Large intestine (tissue), 3 donors: ENCODE measurements at regions not wholly inside any gene's neighbourhood (a gene's known extent, or its start where the extent isn't known, plus 50 kb on each side); places are given as distances from the start of the nearest gene placed in this dataset.
"Not testable (repeated sequence)": the region's sequence is repeated elsewhere in the genome, so short reads cannot be mapped to it uniquely, and the experiment has no call there.

Source experiments
- DNase-seq, 2 donors: peaks; one replicate each; pipeline versions ENCODE4 v3.0.0 to v3.0.0-alpha.2; 2013
- H3K27ac ChIP-seq: one replicate; pipeline ENCODE4 v1.5.1; 2013; ENCODE audit warnings: low read length
- H3K27me3 ChIP-seq: 2 replicates; pipeline ENCODE4 v1.6.1; 2013; ENCODE audit warnings: low read length; ENCODE audit not compliant: control insufficient read depth, insufficient read depth
- H3K36me3 ChIP-seq: 2 replicates; pipeline ENCODE4 v1.6.1; 2013; ENCODE audit warnings: low read length; ENCODE audit not compliant: control insufficient read depth, insufficient read depth
- H3K4me1 ChIP-seq: one replicate; pipeline ENCODE4 v1.6.1; 2013; ENCODE audit warnings: low read length; ENCODE audit not compliant: control insufficient read depth, insufficient read depth
- H3K4me3 ChIP-seq: one replicate; pipeline ENCODE4 v1.5.1; 2013; ENCODE audit warnings: low read length
- H3K9me3 ChIP-seq: one replicate; pipeline ENCODE4 v1.6.1; 2013; ENCODE audit warnings: mild to moderate bottlenecking, low read depth, low read length, moderate library complexity; ENCODE audit not compliant: control insufficient read depth
- WGBS: methylation state at CpG from one replicate; pipeline ENCODE4 v1.1.5; 2013; ENCODE audit warnings: low lambda C conversion rate; ENCODE audit not compliant: insufficient coverage; 5-methylcytosine and 5-hydroxymethylcytosine counted together

- not testable (repeated sequence) for H3K4me3 ChIP-seq, H3K27me3 ChIP-seq, H3K36me3 ChIP-seq, H3K4me1 ChIP-seq, H3K9me3 ChIP-seq, DNase-seq, H3K27ac ChIP-seq
- 82% methylated on average over 1 of the region's 3 CpGs for WGBS
Observed at GRCh38 chr2:118744682-118745181, 102.7 kb downstream of the EN1 start.

- DNase-seq: no peak
Observed at GRCh38 chr2:118738524-118739308, 108.7 kb downstream of the EN1 start.

GRCh38 chr2:118738106-118738505, 109.3 kb downstream of the EN1 start:
- Histone ChIP-seq H3K9me3 (no peaks in the 10 kb centered on the region), H3K27me3 (peaks cover 14% of the 10 kb centered on the region), H3K4me3 (no peak overlapping the region), H3K27ac (no peak overlapping the region), H3K4me1 (no peaks in the 10 kb centered on the region), H3K36me3 (no peaks in the 10 kb centered on the region)
- DNase-seq: no peak
- WGBS: 86% methylated on average over 1 of the region's 3 CpGs

More at GRCh38 chr2:118738524-118739308, 108.7 kb downstream of the EN1 start:
- no peak overlapping the region for H3K27ac ChIP-seq
- peaks cover 14% of the 10 kb centered on the region for H3K27me3 ChIP-seq
- H3K36me3 ChIP-seq: no peaks in the 10 kb centered on the region
- H3K4me3 ChIP-seq: no peak overlapping the region
- no peaks in the 10 kb centered on the region for H3K4me1 ChIP-seq
- no peaks in the 10 kb centered on the region for H3K9me3 ChIP-seq
- 60% methylated on average over 1 of the region's 7 CpGs for WGBS

DNA sequence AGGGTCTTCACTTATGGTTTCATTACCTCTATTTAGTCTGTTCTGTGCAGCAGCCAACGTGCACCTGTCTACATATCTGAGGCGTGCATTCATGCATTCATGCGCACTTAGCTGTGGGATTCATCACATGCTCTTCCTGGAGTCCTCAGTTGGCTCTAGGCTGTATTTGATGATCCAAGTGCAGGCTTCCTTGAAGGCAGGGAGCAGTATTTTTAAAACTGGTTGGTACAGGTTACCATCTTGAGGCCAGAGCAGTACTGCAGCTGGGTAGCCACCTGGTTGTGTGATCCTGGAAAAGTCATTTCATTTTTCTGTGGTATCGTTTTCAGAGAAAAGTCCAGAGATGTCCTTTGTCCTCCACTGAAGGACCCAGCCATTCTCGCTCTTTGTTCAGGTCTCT, 109.8 kb downstream of the EN1 start:
- no peak for DNase-seq
- 94% methylated on average over 2 of the region's 5 CpGs for WGBS
- H3K4me3 ChIP-seq: no peak overlapping the region
- H3K27ac ChIP-seq: no peak overlapping the region
- peaks cover 14% of the 10 kb centered on the region for H3K27me3 ChIP-seq
- no peaks in the 10 kb centered on the region for H3K4me1 ChIP-seq
- H3K9me3 ChIP-seq: no peaks in the 10 kb centered on the region
- H3K36me3 ChIP-seq: no peaks in the 10 kb centered on the region

DNA sequence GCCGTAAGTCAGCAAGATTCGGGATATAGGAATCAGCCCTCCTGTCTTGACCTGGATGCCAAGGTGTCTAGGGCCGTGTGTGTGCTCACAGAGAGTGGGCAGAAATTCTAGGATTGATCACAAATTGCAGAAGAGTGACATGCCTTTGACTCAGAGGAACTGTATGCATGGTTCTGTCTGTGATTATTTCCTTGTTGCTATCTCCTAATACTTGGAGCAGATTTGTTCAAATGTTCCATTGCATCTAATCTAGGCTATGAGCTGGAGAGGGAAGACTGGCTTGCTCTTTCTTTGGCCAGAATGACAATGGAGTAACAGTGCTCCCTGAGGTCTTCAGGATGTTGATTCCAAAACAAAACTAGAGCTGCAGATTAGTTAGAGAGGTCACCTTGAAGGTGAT, 115.0 kb downstream of the EN1 start:
- Histone ChIP-seq H3K4me1 (no peaks in the 10 kb centered on the region), H3K4me3 (no peak overlapping the region), H3K9me3 (no peaks in the 10 kb centered on the region), H3K36me3 (no peaks in the 10 kb centered on the region), H3K27ac (no peak overlapping the region), H3K27me3 (peaks cover 11% of the 10 kb centered on the region)
- WGBS: no CpG with 5 or more reads among the region's 3 CpGs
- DNase-seq: no peak

DNA sequence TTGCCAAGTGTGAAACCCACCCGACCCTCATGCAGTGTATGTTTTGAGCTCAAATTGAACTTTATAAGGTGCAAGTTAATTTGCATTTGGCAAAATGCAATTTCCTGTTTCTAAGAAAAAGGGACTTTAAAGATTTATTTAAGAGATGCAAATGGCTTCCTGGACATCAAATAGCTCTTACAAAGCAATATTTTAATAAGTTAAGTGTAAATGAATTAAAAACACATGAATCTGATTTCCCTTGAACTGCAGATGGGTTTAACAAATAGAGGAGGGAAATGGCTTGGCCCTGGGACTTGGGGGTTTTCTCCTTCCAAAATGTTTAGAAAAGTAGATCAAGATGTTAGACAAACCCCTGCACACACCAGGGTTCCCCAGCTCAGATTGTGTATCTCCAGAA, 116.0 kb downstream of the EN1 start:
- no CpG with 5 or more reads among the region's 1 CpG for WGBS

GRCh38 chr2:118730405-118730804, 117.0 kb downstream of the EN1 start:
- Histone ChIP-seq H3K27ac (no peak overlapping the region), H3K36me3 (no peaks in the 10 kb centered on the region), H3K9me3 (no peaks in the 10 kb centered on the region), H3K4me1 (no peaks in the 10 kb centered on the region), H3K4me3 (no peak overlapping the region), H3K27me3 (peaks cover 11% of the 10 kb centered on the region)
- no CpG with 5 or more reads among the region's 3 CpGs for WGBS
- DNase-seq: no peak

More for the DNA sequence above, 116.0 kb downstream of the EN1 start:
- Histone ChIP-seq H3K36me3 (no peaks in the 10 kb centered on the region), H3K9me3 (no peaks in the 10 kb centered on the region), H3K27ac (no peak overlapping the region), H3K4me1 (no peaks in the 10 kb centered on the region), H3K4me3 (no peak overlapping the region), H3K27me3 (peaks cover 11% of the 10 kb centered on the region)
- DNase-seq: no peak

GRCh38 chr2:118729760-118730159, 117.7 kb downstream of the EN1 start:
- no CpG with 5 or more reads among the region's 1 CpG for WGBS
- Histone ChIP-seq H3K4me1 (no peaks in the 10 kb centered on the region), H3K36me3 (no peaks in the 10 kb centered on the region), H3K4me3 (no peak overlapping the region), H3K9me3 (no peaks in the 10 kb centered on the region), H3K27me3 (peaks cover 8% of the 10 kb centered on the region), H3K27ac (no peak overlapping the region)
- no peak for DNase-seq

DNA sequence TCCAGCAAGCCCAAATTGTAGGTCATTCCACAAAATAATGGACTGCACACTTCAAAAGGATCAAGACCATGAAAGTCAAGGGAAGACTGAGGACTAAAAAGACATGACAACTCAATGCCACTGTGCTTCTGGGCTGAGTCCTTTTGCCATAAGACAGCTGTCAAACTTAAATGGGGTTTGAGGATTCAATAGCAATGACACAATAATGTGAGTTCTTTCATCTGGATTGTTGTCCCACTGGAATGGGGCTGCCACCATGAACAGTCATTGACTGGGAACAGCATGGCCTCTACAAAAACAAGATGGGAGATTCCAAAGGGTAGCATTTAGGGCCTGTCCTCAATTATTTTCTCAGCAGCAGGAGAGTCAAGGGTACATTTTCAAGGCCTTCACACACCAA, 118.5 kb downstream of the EN1 start:
- H3K36me3 ChIP-seq: no peaks in the 10 kb centered on the region
- DNase-seq: no peak

GRCh38 chr2:118726821-118727220, 120.6 kb downstream of the EN1 start:
- H3K27ac ChIP-seq: no peak overlapping the region
- H3K4me3 ChIP-seq: no peak overlapping the region
- no peaks in the 10 kb centered on the region for H3K9me3 ChIP-seq
- peaks cover 2% of the 10 kb centered on the region for H3K27me3 ChIP-seq
- H3K36me3 ChIP-seq: no peaks in the 10 kb centered on the region
- DNase-seq: no peak
- no peaks in the 10 kb centered on the region for H3K4me1 ChIP-seq

More for the DNA sequence above, 118.5 kb downstream of the EN1 start:
- Histone ChIP-seq H3K27me3 (peaks cover 8% of the 10 kb centered on the region), H3K9me3 (no peaks in the 10 kb centered on the region), H3K27ac (no peak overlapping the region), H3K4me3 (no peak overlapping the region), H3K4me1 (no peaks in the 10 kb centered on the region)

GRCh38 chr2:118723394-118723793, 124.1 kb downstream of the EN1 start:
- H3K27ac ChIP-seq: no peak overlapping the region
- H3K4me3 ChIP-seq: no peak overlapping the region
- 100% methylated on average over 1 of the region's 4 CpGs for WGBS
- no peaks in the 10 kb centered on the region for H3K4me1 ChIP-seq
- no peak for DNase-seq
- H3K36me3 ChIP-seq: no peaks in the 10 kb centered on the region
- no peaks in the 10 kb centered on the region for H3K9me3 ChIP-seq
- peaks cover 9% of the 10 kb centered on the region for H3K27me3 ChIP-seq
